ENCODE measurements at regions not wholly inside any gene's neighbourhood (a gene's known extent, or its start where the extent isn't known, plus 50 kb on each side); places are given as distances from the start of the nearest gene placed in this dataset.

DNA sequence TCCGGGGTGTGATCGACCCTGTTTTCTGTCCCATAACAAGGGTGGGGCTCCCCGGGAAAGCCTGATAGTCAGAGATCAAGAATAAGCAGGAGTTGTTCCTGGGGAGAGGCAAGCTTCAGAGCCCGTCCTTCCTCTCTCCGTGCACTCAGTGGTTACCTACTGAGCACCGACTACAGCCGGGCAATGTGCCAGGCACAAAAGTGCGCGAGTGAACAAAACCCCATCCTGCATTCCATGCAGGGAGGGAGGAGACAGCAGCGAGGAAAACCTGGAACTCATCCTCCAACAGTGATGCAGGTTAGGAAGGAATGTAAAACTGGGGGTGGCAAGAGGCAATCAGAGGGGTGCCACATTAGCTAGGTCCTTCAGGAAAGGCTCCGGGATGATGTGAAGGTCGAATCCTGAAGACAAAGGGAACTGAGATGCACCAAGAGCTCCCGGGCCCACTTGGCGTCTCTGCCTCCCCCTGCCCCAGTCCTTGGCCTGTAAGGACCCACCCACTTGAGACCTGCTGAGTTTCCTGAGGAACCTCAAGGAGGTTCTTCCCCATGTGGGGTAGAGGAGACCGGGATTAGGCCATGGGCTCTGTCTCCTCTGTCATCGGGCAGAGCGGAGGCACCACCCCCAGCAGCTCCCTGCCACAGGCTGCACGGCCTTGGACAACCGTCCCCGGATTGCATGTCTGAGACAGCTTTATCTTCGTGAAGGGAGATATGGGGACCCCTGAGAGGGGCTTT lies 198.2 kb downstream of the NDUFA10 start:
- ChIA-PET POLR2A (no interaction called here), CTCF (no interaction called here)
- peaks cover under 1% of the 10 kb centered on the region for H3K27me3 Mint-ChIP-seq (ENCODE audit: low read depth)
- H3K9me3 Mint-ChIP-seq (ENCODE audit: insufficient read depth) = no peaks in the 10 kb centered on the region
- DNase-seq (peak; percentile 5), ATAC-seq (no peak)
- H3K36me3 Mint-ChIP-seq (ENCODE audit: low read depth) = no peaks in the 10 kb centered on the region
- H3K4me3 Mint-ChIP-seq = no peak overlapping the region
- no peaks in the 10 kb centered on the region for H3K4me1 Mint-ChIP-seq (ENCODE audit: low read depth)
- H3K27ac Mint-ChIP-seq = no peak overlapping the region

DNA sequence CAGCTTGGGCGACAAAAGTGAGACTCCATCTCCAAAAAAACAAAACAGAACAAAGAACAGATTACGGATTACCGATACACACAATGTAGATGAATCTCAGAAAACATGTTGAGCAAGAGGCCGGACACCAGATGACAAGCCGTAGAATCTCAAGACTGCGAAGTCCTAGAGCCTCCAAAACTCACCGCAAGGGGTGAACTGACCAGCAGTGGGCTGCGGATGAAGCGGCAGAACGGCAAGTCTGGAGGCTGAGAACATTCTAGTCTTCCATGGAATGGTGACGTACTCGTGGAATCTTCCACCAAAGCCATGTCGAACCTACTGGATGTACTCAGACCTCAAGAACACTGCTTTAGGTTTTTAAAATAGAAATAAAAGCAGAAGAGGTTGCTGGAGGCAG lies 198.8 kb downstream of the NDUFA10 start:
- POLR2A ChIA-PET = no interaction called here
- H3K27ac Mint-ChIP-seq = no peak overlapping the region
- ATAC-seq (no peak), DNase-seq (peak; percentile 8)
- CTCF ChIA-PET = no interaction called here
- no peaks in the 10 kb centered on the region for H3K9me3 Mint-ChIP-seq (ENCODE audit: insufficient read depth)
- no peaks in the 10 kb centered on the region for H3K4me1 Mint-ChIP-seq (ENCODE audit: low read depth)
- peaks cover 2% of the 10 kb centered on the region for H3K27me3 Mint-ChIP-seq (ENCODE audit: low read depth)
- H3K36me3 Mint-ChIP-seq (ENCODE audit: low read depth) = no peaks in the 10 kb centered on the region
- H3K4me3 Mint-ChIP-seq = no peak overlapping the region

DNA sequence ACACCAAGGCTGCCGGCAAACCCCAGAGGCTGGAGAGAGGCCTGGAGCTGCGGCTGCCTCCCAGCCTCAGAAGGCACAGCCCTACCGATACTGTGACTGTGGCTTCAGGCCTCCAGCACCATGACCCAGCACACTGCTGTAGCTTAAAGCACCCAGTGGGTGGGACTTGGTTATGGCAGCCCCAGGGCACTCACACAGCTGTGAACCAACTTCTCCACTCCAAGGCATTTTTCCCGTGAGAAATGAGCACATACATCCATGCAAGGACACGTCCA lies 199.5 kb downstream of the NDUFA10 start:
- Mint-ChIP-seq H3K4me3 (no peak overlapping the region), H3K9me3 (ENCODE audit: insufficient read depth) (no peaks in the 10 kb centered on the region), H3K27ac (no peak overlapping the region), H3K36me3 (ENCODE audit: low read depth) (no peaks in the 10 kb centered on the region), H3K27me3 (ENCODE audit: low read depth) (peaks cover 2% of the 10 kb centered on the region), H3K4me1 (ENCODE audit: low read depth) (no peaks in the 10 kb centered on the region)
- ATAC-seq = no peak
- DNase-seq = no peak
- ChIA-PET POLR2A (no interaction called here), CTCF (no interaction called here)

DNA sequence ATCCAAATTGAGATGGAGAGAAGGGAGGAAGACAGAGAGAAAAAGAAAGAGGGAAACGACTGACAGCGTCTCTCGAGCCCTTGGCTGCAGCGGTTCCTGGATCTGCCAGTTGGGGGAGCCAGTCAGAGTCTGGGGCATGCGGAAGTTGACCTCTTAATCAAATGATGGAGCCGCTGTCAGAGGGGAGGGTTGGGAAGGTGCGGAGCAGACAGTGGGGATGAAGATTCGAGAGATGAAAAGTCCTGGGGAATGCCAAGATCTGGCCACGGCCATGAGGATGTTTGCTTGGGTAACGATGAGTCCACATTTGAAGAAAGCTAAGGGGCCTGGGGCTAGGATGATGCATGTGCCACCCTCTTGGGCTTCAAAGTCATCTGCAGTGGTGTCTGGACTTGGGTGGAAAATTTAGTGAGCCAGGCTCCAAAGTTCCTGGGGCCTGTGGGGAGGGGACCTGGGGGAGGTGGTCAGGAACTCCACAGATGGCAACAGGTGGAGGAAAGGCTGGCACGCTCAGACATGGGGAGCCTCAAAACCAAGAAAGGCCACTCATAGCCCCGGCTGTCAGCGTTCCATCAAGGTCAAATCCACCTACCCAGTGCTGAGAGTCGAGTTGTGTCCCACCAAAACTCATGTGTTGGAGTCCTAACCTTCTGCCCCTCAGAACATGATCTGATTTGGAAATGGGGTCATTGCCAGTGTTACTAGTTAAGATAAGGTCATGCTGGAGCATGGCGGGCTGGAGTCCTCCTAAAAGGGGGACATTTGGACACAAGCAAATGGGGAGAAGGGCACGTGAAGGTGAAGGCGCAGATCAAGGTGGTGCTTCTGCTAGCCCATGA lies 200.1 kb downstream of the NDUFA10 start:
- Mint-ChIP-seq H3K27ac (no peak overlapping the region), H3K36me3 (ENCODE audit: low read depth) (no peaks in the 10 kb centered on the region), H3K4me1 (ENCODE audit: low read depth) (no peaks in the 10 kb centered on the region), H3K27me3 (ENCODE audit: low read depth) (peaks cover 2% of the 10 kb centered on the region), H3K9me3 (ENCODE audit: insufficient read depth) (no peaks in the 10 kb centered on the region), H3K4me3 (no peak overlapping the region)
- CTCF ChIA-PET = no interaction called here
- ATAC-seq = no peak
- peak; percentile 4 for DNase-seq
- POLR2A ChIA-PET = interaction anchor here (0.8 kb wide), 1 partner anchor 104 kb away, joined by 3 read pairs; no protein-coding TSS in a partner anchor

DNA sequence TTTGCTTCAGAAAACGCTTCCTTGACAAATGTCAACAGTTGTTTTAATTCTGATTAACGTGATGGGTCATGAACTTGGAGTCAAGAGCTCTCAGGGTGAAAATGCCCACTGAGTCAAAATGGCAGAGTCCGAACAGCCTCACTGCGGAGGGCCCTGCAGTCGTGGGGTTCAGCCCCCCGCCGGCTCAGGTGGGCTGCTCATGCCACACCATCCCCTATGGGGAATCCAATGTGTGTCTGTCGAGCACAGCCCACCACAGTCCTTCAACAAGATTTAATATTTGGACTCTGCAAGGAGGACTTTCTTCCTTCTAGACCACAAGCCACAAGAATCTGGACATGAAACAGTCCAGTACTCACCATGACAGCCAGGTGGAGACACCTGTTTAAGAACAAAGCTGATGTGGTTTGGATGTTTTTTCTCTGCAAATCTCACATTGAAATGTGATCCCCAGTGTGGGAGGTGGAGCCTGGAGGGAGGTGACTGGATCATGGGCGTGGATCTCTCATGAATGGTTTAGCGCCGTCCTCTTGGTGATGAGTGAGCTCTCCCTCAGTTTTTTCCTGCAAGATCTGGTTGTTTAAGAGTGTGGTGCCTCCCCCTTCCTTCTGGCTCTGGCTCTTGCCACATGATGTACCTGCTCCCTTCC lies 201.0 kb downstream of the NDUFA10 start:
- Mint-ChIP-seq H3K27me3 (ENCODE audit: low read depth) (peaks cover 2% of the 10 kb centered on the region), H3K36me3 (ENCODE audit: low read depth) (no peaks in the 10 kb centered on the region), H3K4me3 (no peak overlapping the region), H3K9me3 (ENCODE audit: insufficient read depth) (no peaks in the 10 kb centered on the region), H3K27ac (no peak overlapping the region), H3K4me1 (ENCODE audit: low read depth) (no peaks in the 10 kb centered on the region)
- no peak for ATAC-seq
- DNase-seq = no peak
- ChIA-PET CTCF (interaction anchor here (1.2 kb wide), 1 partner anchor 168 kb away, joined by 3 read pairs; no protein-coding TSS in a partner anchor), POLR2A (interaction anchor here (0.8 kb wide), 1 partner anchor 103 kb away, joined by 3 read pairs; no protein-coding TSS in a partner anchor)

DNA sequence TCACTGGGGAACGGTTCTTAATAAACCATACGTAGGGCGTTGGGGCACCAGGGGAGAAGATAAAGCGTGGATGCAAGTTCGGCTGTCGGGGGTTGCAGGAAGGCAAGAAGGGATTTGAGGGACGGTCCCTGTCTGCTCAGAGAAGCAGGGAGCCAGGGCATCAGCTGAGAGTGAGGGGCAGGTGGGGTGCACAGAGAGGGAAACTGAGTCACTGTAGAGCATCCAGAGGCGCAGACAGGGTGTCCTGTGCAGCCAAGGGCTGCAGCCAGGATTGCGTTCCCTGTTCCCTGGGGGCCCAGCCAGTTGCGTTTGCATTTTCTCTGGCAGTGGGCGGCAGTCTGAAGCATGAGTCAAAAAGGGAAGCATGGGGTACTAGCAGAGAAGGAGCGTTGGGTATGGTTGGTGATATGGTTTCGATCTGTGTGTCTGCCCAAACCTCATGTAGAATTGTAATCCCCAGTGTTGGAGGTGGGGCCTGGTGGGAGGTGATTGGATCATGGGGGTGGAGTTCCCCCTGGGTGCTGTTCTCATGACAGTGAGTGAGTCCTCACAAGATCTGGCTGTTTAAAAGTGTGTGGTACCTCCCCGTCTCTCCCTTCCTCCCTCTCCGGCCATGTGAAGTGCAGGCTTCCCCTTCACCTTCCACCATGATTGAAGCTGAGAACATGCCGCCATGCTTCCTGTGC lies 202.9 kb downstream of the NDUFA10 start:
- ChIA-PET POLR2A (no interaction called here), CTCF (no interaction called here)
- no peak for DNase-seq
- Mint-ChIP-seq H3K9me3 (ENCODE audit: insufficient read depth) (no peaks in the 10 kb centered on the region), H3K27me3 (ENCODE audit: low read depth) (peaks cover 2% of the 10 kb centered on the region), H3K4me1 (ENCODE audit: low read depth) (no peaks in the 10 kb centered on the region), H3K36me3 (ENCODE audit: low read depth) (no peaks in the 10 kb centered on the region), H3K4me3 (no peak overlapping the region), H3K27ac (no peak overlapping the region)
- ATAC-seq = no peak

DNA sequence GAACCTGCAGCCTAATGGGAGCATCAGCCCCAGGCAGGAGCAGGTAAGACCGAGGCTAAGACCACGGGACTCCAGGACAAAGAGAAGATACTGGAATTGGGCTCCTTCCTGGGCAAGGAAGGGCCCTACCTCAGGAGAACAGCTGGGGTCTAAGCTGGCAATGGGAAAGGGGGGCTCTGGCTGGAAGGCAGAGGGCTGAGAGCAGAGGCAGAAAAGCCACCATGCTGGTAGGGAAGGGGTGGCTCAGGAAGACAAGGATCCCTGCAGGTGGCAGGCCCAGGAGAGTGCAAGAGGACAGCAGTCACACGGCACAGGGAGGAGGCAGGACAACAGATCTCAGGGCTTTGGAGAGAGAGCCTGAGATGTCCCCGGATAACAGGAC lies 203.5 kb downstream of the NDUFA10 start:
- CTCF ChIA-PET = no interaction called here
- DNase-seq (no peak), ATAC-seq (no peak)
- H3K4me3 Mint-ChIP-seq = no peak overlapping the region
- POLR2A ChIA-PET = no interaction called here
- no peaks in the 10 kb centered on the region for H3K36me3 Mint-ChIP-seq (ENCODE audit: low read depth)
- H3K27ac Mint-ChIP-seq = no peak overlapping the region
- no peaks in the 10 kb centered on the region for H3K9me3 Mint-ChIP-seq (ENCODE audit: insufficient read depth)
- no peaks in the 10 kb centered on the region for H3K4me1 Mint-ChIP-seq (ENCODE audit: low read depth)
- peaks cover 2% of the 10 kb centered on the region for H3K27me3 Mint-ChIP-seq (ENCODE audit: low read depth)

DNA sequence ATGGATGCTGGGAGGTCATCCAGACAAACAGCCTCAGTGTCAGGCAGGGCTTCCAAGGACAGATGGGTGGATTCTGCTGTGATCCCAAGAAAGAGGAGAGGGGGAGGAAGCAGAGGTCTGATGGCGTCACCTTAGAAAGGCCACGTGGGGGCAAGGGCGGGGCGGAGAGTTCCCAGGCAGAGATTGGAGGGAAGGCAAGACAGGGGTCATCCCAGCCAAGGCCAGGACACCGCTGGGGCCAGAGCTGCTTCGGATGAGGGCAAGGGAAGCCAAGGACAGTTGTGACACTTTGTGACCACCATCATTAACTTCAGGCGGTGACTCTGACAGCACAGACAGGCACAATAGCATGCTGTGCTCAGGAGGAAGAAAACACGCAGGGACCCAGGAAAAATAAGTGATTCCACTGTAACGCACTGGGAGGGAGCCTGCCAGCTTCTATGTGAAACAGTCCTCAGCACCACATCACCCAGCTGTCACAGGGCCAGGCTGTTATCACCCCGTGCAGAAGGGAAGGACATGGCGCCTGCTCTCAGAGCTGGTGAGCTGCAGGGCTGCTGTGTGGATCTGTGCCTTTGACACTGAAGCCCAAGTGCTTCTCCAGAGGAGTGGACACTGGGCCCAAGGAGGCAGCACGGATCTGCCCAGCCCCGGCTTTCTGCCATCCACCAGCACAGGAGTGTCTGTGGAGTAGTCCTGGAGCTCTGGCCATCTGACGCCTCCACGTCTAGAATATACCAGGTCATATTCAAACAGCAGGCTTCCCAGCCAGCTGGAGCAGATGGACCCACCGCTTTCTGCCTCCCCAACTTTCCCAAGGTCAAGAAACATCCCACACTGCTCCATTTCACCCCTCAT lies 204.1 kb downstream of the NDUFA10 start:
- ChIA-PET POLR2A (no interaction called here), CTCF (no interaction called here)
- Mint-ChIP-seq H3K27me3 (ENCODE audit: low read depth) (peaks cover 2% of the 10 kb centered on the region), H3K9me3 (ENCODE audit: insufficient read depth) (no peaks in the 10 kb centered on the region), H3K27ac (no peak overlapping the region), H3K4me1 (ENCODE audit: low read depth) (no peaks in the 10 kb centered on the region), H3K4me3 (no peak overlapping the region), H3K36me3 (ENCODE audit: low read depth) (no peaks in the 10 kb centered on the region)
- ATAC-seq (no peak), DNase-seq (no peak)

DNA sequence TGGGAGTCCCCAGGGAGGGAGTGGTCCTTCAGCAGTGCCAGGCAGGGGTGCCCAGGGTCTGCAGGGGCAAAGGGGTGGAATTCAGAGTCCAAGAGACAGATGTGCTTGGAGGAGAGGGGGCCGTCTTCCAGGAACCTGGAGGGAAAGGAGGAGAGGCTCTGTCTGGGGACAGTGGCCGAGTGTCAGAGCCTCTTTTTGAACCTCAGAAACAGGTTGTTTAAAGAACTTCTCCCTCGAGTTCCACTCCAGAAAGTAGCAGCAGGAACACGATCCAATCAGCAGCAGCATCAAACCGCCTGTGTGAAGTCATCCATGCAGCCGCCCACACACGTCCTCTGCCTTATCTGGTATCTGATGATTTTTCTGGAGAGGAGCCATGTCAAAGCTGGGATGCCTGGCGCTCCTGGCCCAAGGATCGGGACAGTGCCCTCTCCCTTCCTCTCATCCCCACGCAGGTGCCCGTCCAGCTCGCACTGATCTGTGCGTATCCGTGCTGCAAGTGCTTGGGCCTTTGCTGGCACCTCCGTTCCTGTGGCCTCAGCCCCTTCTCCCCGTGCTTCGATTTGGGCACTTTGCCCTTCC lies 205.1 kb downstream of the NDUFA10 start:
- H3K4me1 Mint-ChIP-seq (ENCODE audit: low read depth) = no peaks in the 10 kb centered on the region
- POLR2A ChIA-PET = no interaction called here
- peaks cover 2% of the 10 kb centered on the region for H3K27me3 Mint-ChIP-seq (ENCODE audit: low read depth)
- DNase-seq (no peak), ATAC-seq (no peak)
- H3K27ac Mint-ChIP-seq = no peak overlapping the region
- CTCF ChIA-PET = no interaction called here
- no peaks in the 10 kb centered on the region for H3K9me3 Mint-ChIP-seq (ENCODE audit: insufficient read depth)
- H3K4me3 Mint-ChIP-seq = no peak overlapping the region
- H3K36me3 Mint-ChIP-seq (ENCODE audit: low read depth) = no peaks in the 10 kb centered on the region

DNA sequence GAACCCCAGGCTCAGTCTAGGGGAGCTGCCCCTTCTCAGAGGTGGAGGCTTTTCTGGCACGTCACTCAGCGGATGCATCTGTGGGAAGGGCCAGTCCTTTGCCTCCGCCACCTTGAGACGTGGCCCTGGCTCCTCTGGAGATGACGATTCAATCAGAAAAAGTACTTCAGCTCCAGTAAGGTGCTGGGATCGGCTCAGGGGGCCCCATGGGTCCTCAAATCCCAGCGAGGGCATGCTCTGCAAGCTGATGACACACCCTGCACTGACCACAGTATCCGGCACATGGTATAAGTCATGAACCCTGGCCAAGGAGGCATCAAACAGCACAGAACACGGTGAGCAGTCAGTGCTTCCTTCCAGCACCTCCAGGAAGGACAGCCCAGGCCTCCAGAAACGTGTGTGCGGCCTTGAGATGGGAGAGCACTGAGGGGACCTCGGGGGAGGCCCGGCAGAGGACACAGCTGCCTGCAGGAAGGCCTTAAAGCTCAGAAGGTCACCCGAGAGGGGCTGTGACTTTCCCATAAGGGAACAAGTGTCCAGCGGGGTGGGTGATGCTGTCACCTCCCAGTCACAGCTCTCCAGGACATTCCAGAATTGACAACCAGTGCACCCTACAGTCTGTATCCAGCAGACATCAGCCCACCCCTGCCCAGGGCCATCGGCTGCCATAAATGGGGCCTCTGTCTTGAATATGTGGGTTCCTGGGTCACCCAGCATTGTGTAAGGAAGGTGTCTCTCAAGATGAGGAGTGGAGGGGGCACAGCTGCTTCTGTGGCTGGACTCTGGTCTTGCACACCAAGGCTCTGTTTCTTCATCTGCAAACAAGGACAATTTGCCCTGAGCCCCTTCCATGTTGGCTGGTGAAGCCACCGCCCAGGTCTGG lies 205.8 kb downstream of the NDUFA10 start:
- ChIA-PET CTCF (no interaction called here), POLR2A (no interaction called here)
- no peak overlapping the region for H3K27ac Mint-ChIP-seq
- no peaks in the 10 kb centered on the region for H3K9me3 Mint-ChIP-seq (ENCODE audit: insufficient read depth)
- ATAC-seq = no peak
- no peak overlapping the region for H3K4me3 Mint-ChIP-seq
- peaks cover 2% of the 10 kb centered on the region for H3K27me3 Mint-ChIP-seq (ENCODE audit: low read depth)
- no peaks in the 10 kb centered on the region for H3K4me1 Mint-ChIP-seq (ENCODE audit: low read depth)
- no peaks in the 10 kb centered on the region for H3K36me3 Mint-ChIP-seq (ENCODE audit: low read depth)
- no peak for DNase-seq
